Stomach (tissue), 4 donors: ENCODE measurements at regions not wholly inside any gene's neighbourhood (a gene's known extent, or its start where the extent isn't known, plus 50 kb on each side); places are given as distances from the start of the nearest gene placed in this dataset.

Experiments
- EP300 ChIP-seq: sonication (generic); formaldehyde crosslinking; IDR thresholded peaks from one replicate; pipeline ENCODE4 v1.6.1; 2017; ENCODE audit warnings: antibody characterized with exemption
- POLR2A ChIP-seq, 4 donors: fragments of 450-650 bp; IDR thresholded peaks; one replicate each; pipeline ENCODE4 v1.6.1; 2016; ENCODE audit warnings: antibody characterized with exemption in 4 of 4, control low read depth in 2 of 4, mild to moderate bottlenecking in 1 of 4, moderate library complexity in 1 of 4
- POLR2AphosphoS5 ChIP-seq, 3 donors: sonication (generic); formaldehyde crosslinking; IDR thresholded peaks; one replicate each; pipeline ENCODE4 v1.6.1; 2016; ENCODE audit warnings: antibody characterized with exemption in 3 of 3
- TF ChIP-seq, protein P1 (sequence below), 7 experiments: fragments of 450-650 bp in 4 of 7; fragments of 200-600 bp in 3 of 7; sonication (generic) in 3 of 7; IDR thresholded peaks; one replicate each; pipeline ENCODE4 v1.5.1; 2016 to 2019; ENCODE audit warnings: antibody characterized with exemption in 7 of 7, control low read depth in 2 of 7, mild to moderate bottlenecking in 1 of 7

DNA sequence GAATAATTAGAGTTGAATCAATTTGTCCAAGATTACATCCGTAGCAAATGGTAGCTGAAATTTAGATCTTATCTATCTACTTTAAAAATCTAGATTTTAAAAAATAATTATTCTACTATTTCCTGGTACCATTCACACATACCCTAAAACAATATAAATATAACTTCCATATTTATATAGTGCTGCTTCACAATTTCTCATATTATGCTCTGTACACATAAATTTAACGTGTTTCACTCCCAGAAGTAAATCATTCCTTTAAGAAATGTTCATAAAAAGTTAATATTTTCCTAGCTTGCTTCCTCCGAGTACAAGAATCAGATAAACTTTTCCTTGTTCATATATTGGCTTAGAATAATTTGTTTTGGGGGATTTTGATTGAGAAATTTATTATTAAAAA is 857.0 kb upstream of the SPRY2 start:
- TF ChIP-seq, protein P1, sequence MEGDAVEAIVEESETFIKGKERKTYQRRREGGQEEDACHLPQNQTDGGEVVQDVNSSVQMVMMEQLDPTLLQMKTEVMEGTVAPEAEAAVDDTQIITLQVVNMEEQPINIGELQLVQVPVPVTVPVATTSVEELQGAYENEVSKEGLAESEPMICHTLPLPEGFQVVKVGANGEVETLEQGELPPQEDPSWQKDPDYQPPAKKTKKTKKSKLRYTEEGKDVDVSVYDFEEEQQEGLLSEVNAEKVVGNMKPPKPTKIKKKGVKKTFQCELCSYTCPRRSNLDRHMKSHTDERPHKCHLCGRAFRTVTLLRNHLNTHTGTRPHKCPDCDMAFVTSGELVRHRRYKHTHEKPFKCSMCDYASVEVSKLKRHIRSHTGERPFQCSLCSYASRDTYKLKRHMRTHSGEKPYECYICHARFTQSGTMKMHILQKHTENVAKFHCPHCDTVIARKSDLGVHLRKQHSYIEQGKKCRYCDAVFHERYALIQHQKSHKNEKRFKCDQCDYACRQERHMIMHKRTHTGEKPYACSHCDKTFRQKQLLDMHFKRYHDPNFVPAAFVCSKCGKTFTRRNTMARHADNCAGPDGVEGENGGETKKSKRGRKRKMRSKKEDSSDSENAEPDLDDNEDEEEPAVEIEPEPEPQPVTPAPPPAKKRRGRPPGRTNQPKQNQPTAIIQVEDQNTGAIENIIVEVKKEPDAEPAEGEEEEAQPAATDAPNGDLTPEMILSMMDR (IDR thresholded peaks at IDR 0.05): no peak
- no peak for TF ChIP-seq POLR2A (IDR thresholded peaks at IDR 0.05)
- TF ChIP-seq POLR2AphosphoS5 (IDR thresholded peaks at IDR 0.05): no peak
- TF ChIP-seq EP300: no peak
